SK-N-SH (cell line): ENCODE measurements at regions not wholly inside any gene's neighbourhood (a gene's known extent, or its start where the extent isn't known, plus 50 kb on each side); places are given as distances from the start of the nearest gene placed in this dataset.

Source experiments
- CTCF ChIP-seq: fragments of 200-600 bp; sonication (generic); IDR thresholded peaks from 2 replicates; pipeline ENCODE4 v1.6.1; 2017; ENCODE audit warnings: antibody characterized with exemption, mild to moderate bottlenecking, moderate library complexity
- FOXM1 ChIP-seq: IDR thresholded peaks from 2 replicates; pipeline ENCODE4 v1.4.0; 2012; ENCODE audit warnings: low read depth, mild to moderate bottlenecking
- NRF1 ChIP-seq: IDR thresholded peaks from 2 replicates; pipeline ENCODE4 v1.6.1; 2012; ENCODE audit warnings: low read depth, mild to moderate bottlenecking, low read length
- RAD21 ChIP-seq: IDR thresholded peaks from 2 replicates; pipeline ENCODE4 v1.6.1; 2012; ENCODE audit warnings: mild to moderate bottlenecking, low read length
- RFX5 ChIP-seq: IDR thresholded peaks from 2 replicates; pipeline ENCODE4 v1.6.1; 2012; ENCODE audit warnings: mild to moderate bottlenecking, improper control_type of control experiment, low read length
- TF ChIP-seq, protein P1 (sequence below): IDR thresholded peaks from 2 replicates; pipeline ENCODE4 v1.6.1; 2012; ENCODE audit warnings: mild to moderate bottlenecking, low read depth, low read length, moderate library complexity

- TF ChIP-seq, protein P1, sequence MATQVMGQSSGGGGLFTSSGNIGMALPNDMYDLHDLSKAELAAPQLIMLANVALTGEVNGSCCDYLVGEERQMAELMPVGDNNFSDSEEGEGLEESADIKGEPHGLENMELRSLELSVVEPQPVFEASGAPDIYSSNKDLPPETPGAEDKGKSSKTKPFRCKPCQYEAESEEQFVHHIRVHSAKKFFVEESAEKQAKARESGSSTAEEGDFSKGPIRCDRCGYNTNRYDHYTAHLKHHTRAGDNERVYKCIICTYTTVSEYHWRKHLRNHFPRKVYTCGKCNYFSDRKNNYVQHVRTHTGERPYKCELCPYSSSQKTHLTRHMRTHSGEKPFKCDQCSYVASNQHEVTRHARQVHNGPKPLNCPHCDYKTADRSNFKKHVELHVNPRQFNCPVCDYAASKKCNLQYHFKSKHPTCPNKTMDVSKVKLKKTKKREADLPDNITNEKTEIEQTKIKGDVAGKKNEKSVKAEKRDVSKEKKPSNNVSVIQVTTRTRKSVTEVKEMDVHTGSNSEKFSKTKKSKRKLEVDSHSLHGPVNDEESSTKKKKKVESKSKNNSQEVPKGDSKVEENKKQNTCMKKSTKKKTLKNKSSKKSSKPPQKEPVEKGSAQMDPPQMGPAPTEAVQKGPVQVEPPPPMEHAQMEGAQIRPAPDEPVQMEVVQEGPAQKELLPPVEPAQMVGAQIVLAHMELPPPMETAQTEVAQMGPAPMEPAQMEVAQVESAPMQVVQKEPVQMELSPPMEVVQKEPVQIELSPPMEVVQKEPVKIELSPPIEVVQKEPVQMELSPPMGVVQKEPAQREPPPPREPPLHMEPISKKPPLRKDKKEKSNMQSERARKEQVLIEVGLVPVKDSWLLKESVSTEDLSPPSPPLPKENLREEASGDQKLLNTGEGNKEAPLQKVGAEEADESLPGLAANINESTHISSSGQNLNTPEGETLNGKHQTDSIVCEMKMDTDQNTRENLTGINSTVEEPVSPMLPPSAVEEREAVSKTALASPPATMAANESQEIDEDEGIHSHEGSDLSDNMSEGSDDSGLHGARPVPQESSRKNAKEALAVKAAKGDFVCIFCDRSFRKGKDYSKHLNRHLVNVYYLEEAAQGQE = no peak
- TF ChIP-seq CTCF (no peak), RAD21 (no peak), NRF1 (no peak), FOXM1 (no peak), RFX5 (no peak)
These were observed 195.2 kb upstream of the SLC7A11 start for GRCh38 chr4:138437263-138437851.
